ENCODE measurements at regions not wholly inside any gene's neighbourhood (a gene's known extent, or its start where the extent isn't known, plus 50 kb on each side); places are given as distances from the start of the nearest gene placed in this dataset.

- Histone ChIP-seq H3K4me1 (ENCODE audit: control insufficient read depth, extremely low read depth, insufficient read depth, low read length) (no peaks in the 10 kb centered on the region), H3K36me3 (ENCODE audit: control insufficient read depth in 2 of 2, extremely low read depth in 1 of 2, insufficient read depth in 2 of 2, low read length in 2 of 2) (no peaks in the 10 kb centered on the region), H3K9ac (ENCODE audit: control insufficient read depth, extremely low read depth, insufficient read depth, low read length) (no peak overlapping the region), H3K27me3 (ENCODE audit: control insufficient read depth, extremely low read depth, insufficient read depth, low read length) (no peaks in the 10 kb centered on the region), H3K9me3 (ENCODE audit: control insufficient read depth, low read depth, low read length) (no peaks in the 10 kb centered on the region), H4K20me1 (ENCODE audit: control insufficient read depth, extremely low read depth, insufficient read depth, low read length) (no peaks in the 10 kb centered on the region), H3K9me1 (ENCODE audit: control insufficient read depth, extremely low read depth, insufficient read depth, low read length) (no peaks in the 10 kb centered on the region), H3K4me2 (ENCODE audit: control insufficient read depth, extremely low read depth, insufficient read depth, low read depth, low read length) (no peak overlapping the region), H3K27ac (ENCODE audit: control insufficient read depth, insufficient read depth, low read length) (no peak overlapping the region), H3K79me2 (ENCODE audit: control insufficient read depth, insufficient read depth, low read length) (no peaks in the 10 kb centered on the region), H3K4me3 (ENCODE audit: control insufficient read depth in 2 of 3, extremely low read depth in 1 of 3, insufficient read depth in 2 of 3, low read depth in 1 of 3, low read length in 3 of 3) (no peak overlapping the region), H2AFZ (ENCODE audit: control insufficient read depth, low read length) (no peak overlapping the region)
- TF ChIP-seq CTCF (optimal IDR thresholded peaks at IDR 0.05 in 1 of 3, IDR thresholded peaks at IDR 0.05 in 1 of 3, conservative IDR thresholded peaks at IDR 0.05 in 1 of 3; ENCODE audit: extremely low read depth in 1 of 3, insufficient read depth in 2 of 3, low read length in 3 of 3) (no peak), EZH2 (IDR thresholded peaks at IDR 0.05; ENCODE audit: low read length) (no peak)
- FAIRE-seq, result no peak
- dilution Hi-C loops (cut with MboI; ENCODE audit: extremely low pct_ligation_motif_present, low sequenced_read_pairs), result no loop called here
- DNase-seq (ENCODE audit: low read depth, low spot score), result no peak
Measured at GRCh38 chr12:83414981-83415380, 728.3 kb downstream of the TMTC2 start.

GRCh38 chr12:83408851-83409250, 722.1 kb downstream of the TMTC2 start:
- Histone ChIP-seq H3K9me3 (ENCODE audit: control insufficient read depth, low read depth, low read length) (no peaks in the 10 kb centered on the region), H3K4me3 (ENCODE audit: control insufficient read depth in 2 of 3, extremely low read depth in 1 of 3, insufficient read depth in 2 of 3, low read depth in 1 of 3, low read length in 3 of 3) (no peak overlapping the region), H3K4me2 (ENCODE audit: control insufficient read depth, extremely low read depth, insufficient read depth, low read depth, low read length) (no peak overlapping the region), H3K27ac (ENCODE audit: control insufficient read depth, insufficient read depth, low read length) (no peak overlapping the region), H3K79me2 (ENCODE audit: control insufficient read depth, insufficient read depth, low read length) (no peaks in the 10 kb centered on the region), H3K9me1 (ENCODE audit: control insufficient read depth, extremely low read depth, insufficient read depth, low read length) (no peaks in the 10 kb centered on the region), H3K4me1 (ENCODE audit: control insufficient read depth, extremely low read depth, insufficient read depth, low read length) (no peaks in the 10 kb centered on the region), H2AFZ (ENCODE audit: control insufficient read depth, low read length) (no peak overlapping the region), H3K36me3 (ENCODE audit: control insufficient read depth in 2 of 2, extremely low read depth in 1 of 2, insufficient read depth in 2 of 2, low read length in 2 of 2) (no peaks in the 10 kb centered on the region), H3K9ac (ENCODE audit: control insufficient read depth, extremely low read depth, insufficient read depth, low read length) (no peak overlapping the region), H4K20me1 (ENCODE audit: control insufficient read depth, extremely low read depth, insufficient read depth, low read length) (no peaks in the 10 kb centered on the region), H3K27me3 (ENCODE audit: control insufficient read depth, extremely low read depth, insufficient read depth, low read length) (no peaks in the 10 kb centered on the region)
- dilution Hi-C loops (cut with MboI; ENCODE audit: extremely low pct_ligation_motif_present, low sequenced_read_pairs), result no loop called here
- no peak for FAIRE-seq
- DNase-seq (ENCODE audit: low read depth, low spot score), result no peak
- TF ChIP-seq CTCF (optimal IDR thresholded peaks at IDR 0.05 in 1 of 3, IDR thresholded peaks at IDR 0.05 in 1 of 3, conservative IDR thresholded peaks at IDR 0.05 in 1 of 3; ENCODE audit: extremely low read depth in 1 of 3, insufficient read depth in 2 of 3, low read length in 3 of 3), result no peak

Measured in keratinocyte (primary cell).